ENCODE measurements at regions not wholly inside any gene's neighbourhood (a gene's known extent, or its start where the extent isn't known, plus 50 kb on each side); places are given as distances from the start of the nearest gene placed in this dataset.

DNA sequence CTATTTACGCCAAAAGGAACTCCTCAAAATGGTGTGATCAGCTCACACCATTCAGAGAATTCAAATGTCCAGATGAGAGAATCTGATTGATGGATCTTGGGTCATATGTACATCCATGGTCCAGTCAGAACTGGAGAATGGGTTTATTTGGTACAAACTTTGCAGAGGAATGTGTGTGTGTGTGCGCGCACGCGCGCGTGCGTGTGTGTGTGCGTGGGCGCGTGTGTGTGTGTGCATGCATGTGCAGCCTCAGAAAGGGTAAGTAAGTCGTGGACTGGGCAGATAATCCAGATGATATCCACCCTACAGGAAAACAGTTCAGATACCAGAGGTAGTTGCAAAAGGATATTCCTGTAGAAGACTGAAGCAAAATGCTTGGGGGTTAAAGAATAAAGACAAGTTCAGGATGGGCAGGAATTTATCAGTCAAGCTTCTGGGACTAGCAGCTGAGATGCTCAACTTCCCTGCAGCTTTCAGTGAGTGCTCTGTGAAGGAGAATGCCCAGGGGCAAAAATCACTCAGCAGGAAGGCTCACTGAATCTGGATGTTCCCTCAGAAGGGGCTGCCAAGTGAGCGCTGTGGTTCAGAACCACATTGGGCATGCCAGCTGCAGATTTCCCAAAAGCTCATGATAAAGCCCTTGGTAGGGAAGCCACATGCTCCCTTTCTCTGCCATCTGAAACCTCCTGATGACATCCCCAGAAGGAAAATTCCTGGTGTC is 440.5 kb upstream of the SGCD start:
- H3K79me2 ChIP-seq (ENCODE audit: insufficient read depth, low read length) = no peaks in the 10 kb centered on the region
- no peak for TF ChIP-seq EZH2 (IDR thresholded peaks at IDR 0.05; ENCODE audit: borderline replicate concordance, low read depth, low read length, severe bottlenecking)
- TF ChIP-seq, protein P1, sequence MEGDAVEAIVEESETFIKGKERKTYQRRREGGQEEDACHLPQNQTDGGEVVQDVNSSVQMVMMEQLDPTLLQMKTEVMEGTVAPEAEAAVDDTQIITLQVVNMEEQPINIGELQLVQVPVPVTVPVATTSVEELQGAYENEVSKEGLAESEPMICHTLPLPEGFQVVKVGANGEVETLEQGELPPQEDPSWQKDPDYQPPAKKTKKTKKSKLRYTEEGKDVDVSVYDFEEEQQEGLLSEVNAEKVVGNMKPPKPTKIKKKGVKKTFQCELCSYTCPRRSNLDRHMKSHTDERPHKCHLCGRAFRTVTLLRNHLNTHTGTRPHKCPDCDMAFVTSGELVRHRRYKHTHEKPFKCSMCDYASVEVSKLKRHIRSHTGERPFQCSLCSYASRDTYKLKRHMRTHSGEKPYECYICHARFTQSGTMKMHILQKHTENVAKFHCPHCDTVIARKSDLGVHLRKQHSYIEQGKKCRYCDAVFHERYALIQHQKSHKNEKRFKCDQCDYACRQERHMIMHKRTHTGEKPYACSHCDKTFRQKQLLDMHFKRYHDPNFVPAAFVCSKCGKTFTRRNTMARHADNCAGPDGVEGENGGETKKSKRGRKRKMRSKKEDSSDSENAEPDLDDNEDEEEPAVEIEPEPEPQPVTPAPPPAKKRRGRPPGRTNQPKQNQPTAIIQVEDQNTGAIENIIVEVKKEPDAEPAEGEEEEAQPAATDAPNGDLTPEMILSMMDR (IDR thresholded peaks at IDR 0.05; ENCODE audit: borderline replicate concordance, extremely low read depth, low read length, poor library complexity, severe bottlenecking) = no peak
- ATAC-seq (ENCODE audit: insufficient read depth, low read depth) (no peak), DNase-seq (no peak)
- H3K4me1 ChIP-seq (ENCODE audit: insufficient read depth, low read length) = no peaks in the 10 kb centered on the region
- H3K9ac ChIP-seq (ENCODE audit: low read depth, low read length) = no peak overlapping the region
- H3K4me2 ChIP-seq (ENCODE audit: insufficient read depth, low read length) = no peak overlapping the region
- H3K27ac ChIP-seq (ENCODE audit: low read length) = no peak overlapping the region
- no peak overlapping the region for H2AFZ ChIP-seq (ENCODE audit: low read depth, low read length)
- H3K27me3 ChIP-seq (ENCODE audit: insufficient read depth, low read length, poor library complexity) = no peaks in the 10 kb centered on the region
- H4K20me1 ChIP-seq (ENCODE audit: insufficient read depth, low read length) = no peaks in the 10 kb centered on the region
- no peak overlapping the region for H3K4me3 ChIP-seq (ENCODE audit: low read depth in 1 of 2, low read length in 2 of 2)
- no peaks in the 10 kb centered on the region for H3K9me3 ChIP-seq (ENCODE audit: insufficient read depth, low read length, severe bottlenecking)
- H3K36me3 ChIP-seq (ENCODE audit: insufficient read depth, low read length) = no peaks in the 10 kb centered on the region

DNA sequence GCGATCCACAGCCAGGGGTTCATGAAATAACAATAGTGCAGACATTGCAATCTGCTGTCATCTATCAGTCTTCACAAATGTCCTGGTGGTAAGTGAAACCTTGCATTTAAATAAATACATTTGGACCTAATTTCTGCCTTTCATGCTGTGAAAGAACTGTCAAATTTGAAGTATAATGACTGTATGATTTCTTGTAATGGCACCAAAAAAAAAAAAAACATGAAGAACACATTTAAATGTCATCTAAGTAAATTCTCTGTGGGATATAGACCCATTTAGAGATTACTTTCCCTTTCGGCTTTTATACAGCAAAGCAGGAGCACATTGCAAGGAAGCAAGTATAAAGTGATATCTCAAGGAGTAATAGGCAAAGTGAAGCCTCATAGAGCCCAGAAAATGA is 431.5 kb upstream of the SGCD start:
- H3K4me1 ChIP-seq (ENCODE audit: insufficient read depth, low read length) = no peaks in the 10 kb centered on the region
- no peak overlapping the region for H3K27ac ChIP-seq (ENCODE audit: low read length)
- TF ChIP-seq EZH2 (IDR thresholded peaks at IDR 0.05; ENCODE audit: borderline replicate concordance, low read depth, low read length, severe bottlenecking) = no peak
- TF ChIP-seq, protein P1 (IDR thresholded peaks at IDR 0.05; ENCODE audit: borderline replicate concordance, extremely low read depth, low read length, poor library complexity, severe bottlenecking) = no peak
- H3K36me3 ChIP-seq (ENCODE audit: insufficient read depth, low read length) = no peaks in the 10 kb centered on the region
- H3K4me2 ChIP-seq (ENCODE audit: insufficient read depth, low read length) = no peak overlapping the region
- H2AFZ ChIP-seq (ENCODE audit: low read depth, low read length) = no peak overlapping the region
- no peak for ATAC-seq (ENCODE audit: insufficient read depth, low read depth)
- no peaks in the 10 kb centered on the region for H3K79me2 ChIP-seq (ENCODE audit: insufficient read depth, low read length)
- no peaks in the 10 kb centered on the region for H4K20me1 ChIP-seq (ENCODE audit: insufficient read depth, low read length)
- H3K27me3 ChIP-seq (ENCODE audit: insufficient read depth, low read length, poor library complexity) = no peaks in the 10 kb centered on the region
- no peak overlapping the region for H3K9ac ChIP-seq (ENCODE audit: low read depth, low read length)
- no peak for DNase-seq
- H3K4me3 ChIP-seq (ENCODE audit: low read depth in 1 of 2, low read length in 2 of 2) = no peak overlapping the region
- H3K9me3 ChIP-seq (ENCODE audit: insufficient read depth, low read length, severe bottlenecking) = no peaks in the 10 kb centered on the region

DNA sequence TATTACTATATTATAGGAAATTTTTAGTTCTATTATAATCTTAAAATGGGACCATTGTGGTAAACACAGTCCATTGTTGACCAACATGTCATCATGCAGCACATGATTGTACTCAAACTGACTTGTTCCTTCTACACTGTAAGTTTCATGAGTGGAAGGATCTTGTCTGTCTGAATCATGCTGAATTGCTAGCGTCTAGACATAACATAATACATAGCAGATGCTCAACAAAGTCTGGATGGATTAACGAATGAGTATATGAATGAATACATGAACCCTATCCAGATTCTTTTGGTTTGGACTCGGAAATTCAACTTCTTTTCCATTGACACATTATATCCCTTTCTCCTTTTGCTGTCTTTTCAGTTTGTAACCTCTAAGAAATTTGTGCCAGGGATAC is 429.2 kb upstream of the SGCD start:
- no peaks in the 10 kb centered on the region for H3K9me3 ChIP-seq (ENCODE audit: insufficient read depth, low read length, severe bottlenecking)
- TF ChIP-seq, protein P1 (IDR thresholded peaks at IDR 0.05; ENCODE audit: borderline replicate concordance, extremely low read depth, low read length, poor library complexity, severe bottlenecking) = no peak
- no peak for TF ChIP-seq EZH2 (IDR thresholded peaks at IDR 0.05; ENCODE audit: borderline replicate concordance, low read depth, low read length, severe bottlenecking)
- no peak overlapping the region for H3K4me3 ChIP-seq (ENCODE audit: low read depth in 1 of 2, low read length in 2 of 2)
- no peaks in the 10 kb centered on the region for H3K27me3 ChIP-seq (ENCODE audit: insufficient read depth, low read length, poor library complexity)
- H3K4me2 ChIP-seq (ENCODE audit: insufficient read depth, low read length) = no peak overlapping the region
- H4K20me1 ChIP-seq (ENCODE audit: insufficient read depth, low read length) = no peaks in the 10 kb centered on the region
- no peaks in the 10 kb centered on the region for H3K4me1 ChIP-seq (ENCODE audit: insufficient read depth, low read length)
- no peak overlapping the region for H3K27ac ChIP-seq (ENCODE audit: low read length)
- H3K79me2 ChIP-seq (ENCODE audit: insufficient read depth, low read length) = no peaks in the 10 kb centered on the region
- no peaks in the 10 kb centered on the region for H3K36me3 ChIP-seq (ENCODE audit: insufficient read depth, low read length)
- no peak overlapping the region for H2AFZ ChIP-seq (ENCODE audit: low read depth, low read length)
- no peak for DNase-seq
- ATAC-seq (ENCODE audit: insufficient read depth, low read depth) = no peak
- H3K9ac ChIP-seq (ENCODE audit: low read depth, low read length) = no peak overlapping the region

Data from DND-41 (cell line).